Transverse colon (tissue), 4 donors: ENCODE measurements at regions not wholly inside any gene's neighbourhood (a gene's known extent, or its start where the extent isn't known, plus 50 kb on each side); places are given as distances from the start of the nearest gene placed in this dataset.

Source experiments
- DNase-seq: peaks from one replicate; pipeline ENCODE4 v3.0.0-alpha.2; 2019
- H3K27ac ChIP-seq, 4 donors: fragments of 200-600 bp; sonication (generic); 2 replicates each; pipeline ENCODE4 v1.5.1; 2016 to 2018; ENCODE audit warnings: inconsistent platforms in 4 of 4
- H3K27me3 ChIP-seq: fragments of 200-600 bp; sonication (generic); 2 replicates; pipeline ENCODE4 v1.5.1; 2017; ENCODE audit warnings: inconsistent platforms
- H3K36me3 ChIP-seq, 4 donors: fragments of 200-600 bp; sonication (generic); 2 replicates each; pipeline ENCODE4 v1.5.1; 2017 to 2019; ENCODE audit warnings: inconsistent platforms in 4 of 4
- H3K4me1 ChIP-seq, 4 donors: fragments of 200-600 bp; sonication (generic); 2 replicates each; pipeline ENCODE4 v1.5.1; 2017 to 2020; ENCODE audit warnings: inconsistent platforms in 4 of 4
- H3K4me3 ChIP-seq, 4 donors: fragments of 200-600 bp; sonication (generic); 1 replicate in 1 of 4; 2 replicates in 3 of 4; pipeline versions ENCODE4 v1.5.1 to v1.6.1; 2017 to 2019; ENCODE audit warnings: inconsistent platforms in 4 of 4
- H3K9me3 ChIP-seq, 2 donors: fragments of 200-600 bp; sonication (generic); 2 replicates each; pipeline ENCODE4 v1.5.1; 2017 to 2019; ENCODE audit warnings: inconsistent platforms in 2 of 2
- EP300 ChIP-seq: sonication (generic); formaldehyde crosslinking; IDR thresholded peaks from one replicate; pipeline ENCODE4 v1.6.1; 2017; ENCODE audit warnings: antibody characterized with exemption, low read depth
- POLR2A ChIP-seq: fragments of 450-650 bp; IDR thresholded peaks from one replicate; pipeline ENCODE4 v1.6.1; 2016; ENCODE audit warnings: antibody characterized with exemption, mild to moderate bottlenecking, moderate library complexity
- POLR2AphosphoS5 ChIP-seq, 3 donors: sonication (generic); formaldehyde crosslinking; IDR thresholded peaks; one replicate each; pipeline ENCODE4 v1.6.1; 2016; ENCODE audit warnings: antibody characterized with exemption in 3 of 3
- WGBS, 2 donors: methylation state at CpG; one replicate each; pipeline ENCODE4 v1.1.5; 2018; ENCODE audit warnings: low coverage in 1 of 2; 5-methylcytosine and 5-hydroxymethylcytosine counted together
- in situ Hi-C, 4 donors: fragments of 200-750 bp; cut with MboI; loops; one replicate each; pipeline versions ENCODE4 v1.15.0 to v1.15.1; 2017; ENCODE audit warnings: low sequenced_read_pairs in 3 of 4, low pct_ligation_motif_present in 1 of 4, low pct_unique_long_range_greater_than_20kb in 1 of 4
- intact Hi-C: fragments of 100-400 bp; cut with DNase I; formaldehyde crosslinking; loops from one replicate; pipeline ENCODE4 v1.15.1; 2023; ENCODE audit warnings: low total_unique reads
- TF ChIP-seq, protein P1 (sequence below), 5 experiments: fragments of 200-600 bp in 3 of 5; fragments of 450-650 bp in 2 of 5; sonication (generic) in 3 of 5; IDR thresholded peaks; 1 replicate in 2 of 5; 2 replicates in 3 of 5; pipeline ENCODE4 v1.5.1; 2016 to 2017; ENCODE audit warnings: antibody characterized with exemption in 5 of 5, inconsistent platforms in 3 of 5, mild to moderate bottlenecking in 2 of 5, moderate library complexity in 1 of 5

DNA sequence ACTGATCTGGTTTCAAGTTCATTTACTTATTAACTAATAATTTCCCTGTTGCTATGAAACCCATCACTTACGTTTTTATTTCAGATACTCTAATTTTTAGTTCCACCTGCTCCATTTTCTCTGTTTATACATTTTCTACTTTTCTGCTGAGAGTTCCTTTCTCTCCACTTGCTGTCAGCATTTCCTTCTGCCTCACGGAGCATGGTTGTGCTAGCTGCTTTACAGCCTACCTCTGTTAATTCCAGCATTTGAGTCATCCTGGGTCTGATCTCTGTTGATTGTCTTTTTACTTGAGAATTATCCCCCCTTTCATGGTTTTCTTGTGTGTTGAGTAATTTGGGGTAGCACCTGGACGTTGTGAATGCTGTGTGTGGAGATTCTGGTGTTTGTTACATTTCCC is 373.2 kb upstream of the C1orf174 start:
- Histone ChIP-seq H3K4me3 (no peak overlapping the region), H3K27me3 (no peaks in the 10 kb centered on the region), H3K27ac (no peak overlapping the region), H3K4me1 (no peaks in the 10 kb centered on the region), H3K9me3 (peaks cover 0 to 6% of the 10 kb centered on the region in 2 donors), H3K36me3 (no peaks in the 10 kb centered on the region)
- intact Hi-C loops, result no loop called here
- in situ Hi-C loops, result no loop called here
- DNase-seq, result no peak
- TF ChIP-seq POLR2AphosphoS5 (IDR thresholded peaks at IDR 0.05), result no peak
- TF ChIP-seq, protein P1, sequence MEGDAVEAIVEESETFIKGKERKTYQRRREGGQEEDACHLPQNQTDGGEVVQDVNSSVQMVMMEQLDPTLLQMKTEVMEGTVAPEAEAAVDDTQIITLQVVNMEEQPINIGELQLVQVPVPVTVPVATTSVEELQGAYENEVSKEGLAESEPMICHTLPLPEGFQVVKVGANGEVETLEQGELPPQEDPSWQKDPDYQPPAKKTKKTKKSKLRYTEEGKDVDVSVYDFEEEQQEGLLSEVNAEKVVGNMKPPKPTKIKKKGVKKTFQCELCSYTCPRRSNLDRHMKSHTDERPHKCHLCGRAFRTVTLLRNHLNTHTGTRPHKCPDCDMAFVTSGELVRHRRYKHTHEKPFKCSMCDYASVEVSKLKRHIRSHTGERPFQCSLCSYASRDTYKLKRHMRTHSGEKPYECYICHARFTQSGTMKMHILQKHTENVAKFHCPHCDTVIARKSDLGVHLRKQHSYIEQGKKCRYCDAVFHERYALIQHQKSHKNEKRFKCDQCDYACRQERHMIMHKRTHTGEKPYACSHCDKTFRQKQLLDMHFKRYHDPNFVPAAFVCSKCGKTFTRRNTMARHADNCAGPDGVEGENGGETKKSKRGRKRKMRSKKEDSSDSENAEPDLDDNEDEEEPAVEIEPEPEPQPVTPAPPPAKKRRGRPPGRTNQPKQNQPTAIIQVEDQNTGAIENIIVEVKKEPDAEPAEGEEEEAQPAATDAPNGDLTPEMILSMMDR (IDR thresholded peaks at IDR 0.05), result no peak
- no peak for TF ChIP-seq POLR2A
- TF ChIP-seq EP300, result no peak
- WGBS, 2 donors, result 50 to 69% methylated on average over 3 of the region's 3 CpGs

DNA sequence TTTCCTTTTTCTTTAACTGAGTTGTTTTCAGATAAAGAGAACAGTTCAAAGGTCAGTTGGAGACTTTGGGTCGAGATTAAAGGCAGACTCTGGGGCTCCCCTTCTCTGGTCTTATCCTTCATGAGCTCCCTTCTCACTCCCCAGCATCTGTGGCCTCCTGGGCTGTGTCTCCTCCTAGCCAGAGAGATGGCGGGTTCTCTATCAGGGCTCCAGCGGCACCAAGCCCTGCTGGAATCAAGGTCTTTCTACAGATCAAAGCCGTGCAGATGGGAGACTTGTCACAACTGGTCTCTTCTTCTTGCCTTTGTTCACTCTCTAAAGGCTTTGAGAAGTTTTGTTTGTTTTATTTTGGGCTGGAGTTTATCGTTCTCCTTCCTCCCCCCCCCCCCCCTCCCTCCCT is 373.7 kb upstream of the C1orf174 start:
- peaks cover 0 to 6% of the 10 kb centered on the region in 2 donors for H3K9me3 ChIP-seq
- intact Hi-C loops (no loop called here), in situ Hi-C loops (no loop called here)
- H3K4me1 ChIP-seq, result no peaks in the 10 kb centered on the region
- no peak overlapping the region for H3K27ac ChIP-seq
- TF ChIP-seq POLR2AphosphoS5 (IDR thresholded peaks at IDR 0.05) (no peak), POLR2A (no peak), EP300 (no peak)
- TF ChIP-seq, protein P1 (IDR thresholded peaks at IDR 0.05), result no peak
- WGBS, 2 donors, result 14 to 58% methylated on average over 1 to 5 of the region's 5 CpGs
- no peaks in the 10 kb centered on the region for H3K36me3 ChIP-seq
- DNase-seq, result no peak
- H3K4me3 ChIP-seq, result no peak overlapping the region
- no peaks in the 10 kb centered on the region for H3K27me3 ChIP-seq

DNA sequence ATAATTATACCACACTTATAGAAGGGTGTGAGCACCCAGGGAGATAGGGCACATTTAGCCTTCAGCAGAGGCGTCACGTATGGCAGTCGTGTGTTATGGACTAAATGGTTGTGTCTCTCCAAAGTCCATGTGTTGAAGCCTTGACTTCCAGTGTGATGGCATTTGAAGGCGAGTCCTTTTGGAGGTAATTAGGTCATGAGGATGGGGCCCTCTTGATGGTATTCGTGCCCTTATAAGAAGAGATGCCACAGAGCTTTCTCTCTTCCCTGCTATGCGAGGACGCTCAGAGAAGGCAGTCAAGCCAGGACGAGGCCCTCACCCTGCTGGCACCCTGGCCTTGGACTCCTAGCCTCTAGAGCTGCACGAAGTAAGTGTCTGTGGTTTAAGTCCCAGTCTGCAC is 375.0 kb upstream of the C1orf174 start:
- no peak for DNase-seq
- WGBS, 2 donors, result 82% methylated on average over 9 of the region's 9 CpGs; no CpG with 5 or more reads in 1 of the 2 donors
- intact Hi-C loops (no loop called here), in situ Hi-C loops (no loop called here)
- Histone ChIP-seq H3K9me3 (peaks cover 0 to 6% of the 10 kb centered on the region in 2 donors), H3K27me3 (no peaks in the 10 kb centered on the region), H3K4me1 (no peaks in the 10 kb centered on the region), H3K4me3 (no peak overlapping the region), H3K27ac (no peak overlapping the region), H3K36me3 (no peaks in the 10 kb centered on the region)
- TF ChIP-seq POLR2AphosphoS5 (IDR thresholded peaks at IDR 0.05) (no peak), EP300 (no peak)

DNA sequence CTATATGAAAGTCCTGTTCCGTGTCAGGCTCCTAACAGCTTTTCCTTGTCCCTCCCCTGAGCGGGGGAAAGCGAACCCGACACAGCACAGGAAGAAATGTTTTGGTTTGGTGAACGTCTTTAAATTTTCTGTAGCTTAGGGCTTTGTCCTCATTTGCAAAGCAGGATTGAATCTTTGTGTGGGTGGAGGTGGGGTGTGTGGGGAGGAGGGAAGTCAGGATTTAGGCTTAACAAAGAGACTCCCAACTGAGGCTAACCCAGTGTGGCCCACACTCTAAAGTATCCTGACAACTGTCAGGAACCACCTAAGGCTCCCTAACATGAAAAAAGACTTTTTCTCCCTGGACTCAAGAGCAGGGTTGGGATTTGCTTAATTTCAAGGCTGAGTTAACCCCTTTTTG is 376.2 kb upstream of the C1orf174 start:
- DNase-seq, result no peak
- intact Hi-C loops, result no loop called here
- Histone ChIP-seq H3K27ac (no peak overlapping the region), H3K36me3 (no peaks in the 10 kb centered on the region), H3K4me1 (no peaks in the 10 kb centered on the region), H3K9me3 (peaks cover 0 to 6% of the 10 kb centered on the region in 2 donors), H3K27me3 (no peaks in the 10 kb centered on the region), H3K4me3 (no peak overlapping the region)
- TF ChIP-seq EP300 (no peak), POLR2A (no peak), POLR2AphosphoS5 (IDR thresholded peaks at IDR 0.05) (no peak)
- TF ChIP-seq, protein P1 (IDR thresholded peaks at IDR 0.05), result no peak
- in situ Hi-C loops, result no loop called here
- 59% methylated on average over 5 of the region's 5 CpGs; no CpG with 5 or more reads in 1 of the 2 donors for WGBS, 2 donors

DNA sequence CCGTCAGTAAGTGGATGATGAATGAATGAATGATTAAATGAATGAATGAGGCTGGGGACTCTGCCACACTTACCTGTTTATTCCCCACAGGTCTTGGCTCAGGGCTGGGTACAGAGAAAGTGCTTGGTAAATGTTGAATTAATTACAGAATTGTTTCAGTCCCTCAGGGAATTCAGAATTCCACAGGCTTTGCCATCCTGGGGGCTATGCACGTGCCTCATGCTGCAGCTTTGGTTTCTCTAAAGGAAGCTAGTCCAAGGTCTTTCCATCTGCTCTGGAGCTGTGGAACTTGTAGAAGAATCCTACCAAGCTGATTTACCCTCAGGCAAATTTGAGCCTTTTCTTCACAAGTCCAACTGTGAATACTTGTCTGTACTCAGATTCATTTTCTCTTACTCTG is 376.8 kb upstream of the AJAP1 start:
- intact Hi-C loops, result no loop called here
- in situ Hi-C loops, result no loop called here
- TF ChIP-seq POLR2A (no peak), EP300 (no peak), POLR2AphosphoS5 (IDR thresholded peaks at IDR 0.05) (no peak)
- TF ChIP-seq, protein P1 (IDR thresholded peaks at IDR 0.05), result no peak
- Histone ChIP-seq H3K4me1 (no peaks in the 10 kb centered on the region), H3K4me3 (no peak overlapping the region), H3K9me3 (peaks cover 0 to 6% of the 10 kb centered on the region in 2 donors), H3K27ac (no peak overlapping the region), H3K36me3 (no peaks in the 10 kb centered on the region), H3K27me3 (no peaks in the 10 kb centered on the region)
- no peak for DNase-seq
- 33 to 57% methylated on average over 1 to 2 of the region's 2 CpGs for whole genome bisulfite sequencing, 2 donors
